Heart left ventricle (tissue), 13 donors: ENCODE measurements at regions not wholly inside any gene's neighbourhood (a gene's known extent, or its start where the extent isn't known, plus 50 kb on each side); places are given as distances from the start of the nearest gene placed in this dataset.

Source experiments
- CTCF ChIP-seq, 12 donors: fragments of 200-600 bp; sonication (generic) in 4 of 12; IDR thresholded peaks; one replicate each; pipeline versions ENCODE4 v1.5.0 to v1.8.0; 2018 to 2022; ENCODE audit warnings: antibody characterized with exemption in 12 of 12, mild to moderate bottlenecking in 5 of 12
- POLR2A ChIP-seq, 2 donors: fragments of 450-650 bp; IDR thresholded peaks; one replicate each; pipeline ENCODE4 v1.6.1; 2017; ENCODE audit warnings: antibody characterized with exemption in 2 of 2, mild to moderate bottlenecking in 2 of 2, moderate library complexity in 2 of 2
- donor health status: ischemic (EF 13 %, LVEDD 7.1; RV severe dilation, severe dysfunction).
- donor health status: DM: no; HTN: yes; CAD: no.
- donor health status: DM: no; HTN: no; CAD: no.
- donor health status: ischemic (EF 25% LVEDD 6.9; RV normal size, moderate dysfunction).
- donor health status: ischemic (EF 25% LVEDD 5.7; RV mildly dilated, moderate dysfunction).
- donor health status: ischemic (EF 35%, LVEDD 5.7; RV mildly dilated, moderate dysfunction).
- donor health status: nonischemic (EF 11% LVEDD 7.7; RV severe dilation, severe dysfunction).
- donor health status: DM: yes; HTN: yes; CAD: no.
- donor health status: PGD.
- donor health status: ischemic (EF 29% LVEDD 5.4; RV normal size, mild dysfunction).
- donor health status: nonischemic (EF 23%, LVEDD 6.1; RV moderate dilation, normal function).

- no peak for TF ChIP-seq CTCF (IDR thresholded peaks at IDR 0.05)
- TF ChIP-seq POLR2A (IDR thresholded peaks at IDR 0.05), result no peak
These were observed 186.7 kb upstream of the GALNTL6 start for GRCh38 chr4:171626554-171626953.
